Astrocyte of the cerebellum (primary cell): ENCODE measurements at regions not wholly inside any gene's neighbourhood (a gene's known extent, or its start where the extent isn't known, plus 50 kb on each side); places are given as distances from the start of the nearest gene placed in this dataset.

ENCODE experiments used
- DNase-seq: peaks from one replicate; pipeline ENCODE4 v3.0.0-alpha.2; 2011; ENCODE audit warnings: low read depth
- H3K4me3 ChIP-seq: 2 replicates; pipeline ENCODE4 v1.5.1; 2011; ENCODE audit warnings: mild to moderate bottlenecking, low read depth, low read length, moderate library complexity
- in situ Hi-C: cut with HindIII; loops from 2 replicates; pipeline ENCODE4 v1.10.0; 2017; ENCODE audit warnings: low sequenced_read_pairs
- TF ChIP-seq, protein P1 (sequence below): IDR thresholded peaks from 2 replicates; pipeline ENCODE4 v1.5.1; 2012; ENCODE audit warnings: low read length, low read depth, moderate library complexity, mild to moderate bottlenecking; ENCODE audit errors: missing control alignments

DNA sequence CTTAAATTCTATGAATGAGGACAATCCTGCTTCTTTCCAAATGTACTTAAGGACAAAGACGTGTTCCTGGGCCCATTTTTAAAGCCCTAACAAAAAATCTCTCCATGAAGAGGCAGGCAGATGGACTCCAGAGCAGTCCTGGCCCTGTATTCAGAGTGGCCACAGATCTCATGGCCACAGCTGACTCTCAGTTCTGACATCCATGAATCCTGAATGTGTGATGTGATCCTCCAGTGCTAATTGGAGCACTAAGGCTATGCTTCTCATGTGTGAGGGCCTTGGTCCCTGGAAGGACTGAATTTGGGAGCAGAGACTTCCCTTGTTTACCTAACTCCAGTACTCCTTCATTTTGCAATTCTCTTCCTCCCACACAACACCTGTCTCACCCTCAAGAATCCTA is 373.0 kb downstream of the AGTPBP1 start:
- in situ Hi-C loops: no loop called here
- no peak for DNase-seq
- no peak overlapping the region for H3K4me3 ChIP-seq
- TF ChIP-seq, protein P1, sequence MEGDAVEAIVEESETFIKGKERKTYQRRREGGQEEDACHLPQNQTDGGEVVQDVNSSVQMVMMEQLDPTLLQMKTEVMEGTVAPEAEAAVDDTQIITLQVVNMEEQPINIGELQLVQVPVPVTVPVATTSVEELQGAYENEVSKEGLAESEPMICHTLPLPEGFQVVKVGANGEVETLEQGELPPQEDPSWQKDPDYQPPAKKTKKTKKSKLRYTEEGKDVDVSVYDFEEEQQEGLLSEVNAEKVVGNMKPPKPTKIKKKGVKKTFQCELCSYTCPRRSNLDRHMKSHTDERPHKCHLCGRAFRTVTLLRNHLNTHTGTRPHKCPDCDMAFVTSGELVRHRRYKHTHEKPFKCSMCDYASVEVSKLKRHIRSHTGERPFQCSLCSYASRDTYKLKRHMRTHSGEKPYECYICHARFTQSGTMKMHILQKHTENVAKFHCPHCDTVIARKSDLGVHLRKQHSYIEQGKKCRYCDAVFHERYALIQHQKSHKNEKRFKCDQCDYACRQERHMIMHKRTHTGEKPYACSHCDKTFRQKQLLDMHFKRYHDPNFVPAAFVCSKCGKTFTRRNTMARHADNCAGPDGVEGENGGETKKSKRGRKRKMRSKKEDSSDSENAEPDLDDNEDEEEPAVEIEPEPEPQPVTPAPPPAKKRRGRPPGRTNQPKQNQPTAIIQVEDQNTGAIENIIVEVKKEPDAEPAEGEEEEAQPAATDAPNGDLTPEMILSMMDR: no peak

GRCh38 chr9:85359161-85359560 is 382.6 kb downstream of the AGTPBP1 start:
- in situ Hi-C loops: no loop called here
- DNase-seq: no peak
- TF ChIP-seq, protein P1: no peak
- H3K4me3 ChIP-seq: no peak overlapping the region

GRCh38 chr9:85349046-85349445 is 392.7 kb downstream of the AGTPBP1 start:
- no peak overlapping the region for H3K4me3 ChIP-seq
- DNase-seq: no peak
- in situ Hi-C loops: no loop called here
- TF ChIP-seq, protein P1: no peak

GRCh38 chr9:85347541-85347940 is 394.2 kb downstream of the AGTPBP1 start:
- TF ChIP-seq, protein P1: no peak
- in situ Hi-C loops: no loop called here
- no peak for DNase-seq
- no peak overlapping the region for H3K4me3 ChIP-seq

- no peak for DNase-seq
- no peak overlapping the region for H3K4me3 ChIP-seq
- TF ChIP-seq, protein P1: no peak
- in situ Hi-C loops: no loop called here
Observed at GRCh38 chr9:85344901-85345300, 396.9 kb downstream of the AGTPBP1 start.

DNA sequence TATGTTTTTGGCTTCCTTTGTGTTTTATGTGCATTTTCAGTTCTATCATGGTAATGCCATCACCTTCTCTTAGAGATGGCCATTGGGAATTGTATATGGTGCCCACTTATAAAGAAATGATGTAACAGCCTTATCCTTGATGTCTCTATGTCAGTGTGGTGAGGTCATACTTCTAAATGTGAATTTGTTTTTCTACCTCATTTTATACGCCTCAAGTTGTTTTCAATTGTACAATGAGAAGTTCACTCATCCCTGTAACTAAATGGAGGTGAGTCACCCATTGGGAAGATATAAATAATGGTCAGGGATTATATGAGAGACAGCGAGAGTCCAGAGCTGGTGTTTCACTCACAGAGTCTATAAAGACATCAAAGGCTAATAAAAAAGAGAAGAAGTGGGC is 402.4 kb downstream of the AGTPBP1 start:
- in situ Hi-C loops: no loop called here
- TF ChIP-seq, protein P1: no peak
- H3K4me3 ChIP-seq: no peak overlapping the region
- DNase-seq: no peak

- in situ Hi-C loops: no loop called here
- DNase-seq: no peak
- TF ChIP-seq, protein P1: no peak
- no peak overlapping the region for H3K4me3 ChIP-seq
Observed at GRCh38 chr9:85334228-85334627, 407.5 kb downstream of the AGTPBP1 start.
